ENCODE measurements at regions not wholly inside any gene's neighbourhood (a gene's known extent, or its start where the extent isn't known, plus 50 kb on each side); places are given as distances from the start of the nearest gene placed in this dataset.

DNA sequence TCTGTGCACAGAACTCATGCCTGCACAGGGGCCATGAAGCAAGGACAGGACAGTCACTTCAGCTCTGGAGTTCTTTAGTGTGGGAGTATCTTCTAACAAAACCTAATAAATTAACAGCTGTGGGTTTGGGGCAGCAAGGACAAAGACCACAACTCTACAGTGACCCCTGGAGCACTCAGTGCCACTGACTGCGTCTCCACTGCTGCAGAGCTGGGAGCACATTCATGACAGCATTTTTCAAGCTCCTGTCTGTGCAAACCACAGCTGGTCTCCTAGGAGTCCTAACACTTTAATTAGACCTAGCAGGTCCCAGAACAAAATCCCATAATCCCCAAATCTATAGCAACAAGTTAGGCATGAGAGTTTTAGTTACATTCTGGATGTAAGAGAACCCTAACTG, 76.5 kb downstream of the RTL9 start:
- Mint-ChIP-seq H3K27me3 (ENCODE audit: insufficient read depth) (peaks cover 27% of the 10 kb centered on the region), H3K27ac (no peak overlapping the region), H3K4me3 (no peak overlapping the region), H3K9me3 (no peaks in the 10 kb centered on the region), H3K4me1 (ENCODE audit: low read depth) (peaks cover 5% of the 10 kb centered on the region), H3K36me3 (ENCODE audit: low read depth) (no peaks in the 10 kb centered on the region)
- TF ChIP-seq, protein P1, sequence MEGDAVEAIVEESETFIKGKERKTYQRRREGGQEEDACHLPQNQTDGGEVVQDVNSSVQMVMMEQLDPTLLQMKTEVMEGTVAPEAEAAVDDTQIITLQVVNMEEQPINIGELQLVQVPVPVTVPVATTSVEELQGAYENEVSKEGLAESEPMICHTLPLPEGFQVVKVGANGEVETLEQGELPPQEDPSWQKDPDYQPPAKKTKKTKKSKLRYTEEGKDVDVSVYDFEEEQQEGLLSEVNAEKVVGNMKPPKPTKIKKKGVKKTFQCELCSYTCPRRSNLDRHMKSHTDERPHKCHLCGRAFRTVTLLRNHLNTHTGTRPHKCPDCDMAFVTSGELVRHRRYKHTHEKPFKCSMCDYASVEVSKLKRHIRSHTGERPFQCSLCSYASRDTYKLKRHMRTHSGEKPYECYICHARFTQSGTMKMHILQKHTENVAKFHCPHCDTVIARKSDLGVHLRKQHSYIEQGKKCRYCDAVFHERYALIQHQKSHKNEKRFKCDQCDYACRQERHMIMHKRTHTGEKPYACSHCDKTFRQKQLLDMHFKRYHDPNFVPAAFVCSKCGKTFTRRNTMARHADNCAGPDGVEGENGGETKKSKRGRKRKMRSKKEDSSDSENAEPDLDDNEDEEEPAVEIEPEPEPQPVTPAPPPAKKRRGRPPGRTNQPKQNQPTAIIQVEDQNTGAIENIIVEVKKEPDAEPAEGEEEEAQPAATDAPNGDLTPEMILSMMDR (IDR thresholded peaks at IDR 0.05), result no peak
- no peak for DNase-seq

DNA sequence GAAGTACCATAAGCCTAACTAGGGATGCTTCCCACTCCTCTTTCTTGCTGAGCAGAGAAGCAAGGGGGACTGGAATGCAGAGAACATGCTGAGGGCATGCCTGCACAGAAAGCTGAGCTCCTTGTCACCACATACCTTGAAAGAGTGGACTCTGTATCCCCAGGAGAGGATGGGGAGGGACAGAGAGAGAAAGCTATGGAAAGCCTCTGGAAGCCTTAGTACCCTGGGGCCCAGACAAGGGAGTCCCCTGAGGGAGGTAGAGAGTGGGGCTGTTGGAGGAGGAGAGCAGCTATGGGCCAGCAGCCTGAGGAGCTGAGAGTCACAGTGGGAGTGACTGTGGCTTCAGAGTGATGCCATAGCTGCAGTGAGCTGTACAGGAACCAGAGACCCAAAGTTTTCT, 77.9 kb downstream of the RTL9 start:
- H3K36me3 Mint-ChIP-seq (ENCODE audit: low read depth), result no peaks in the 10 kb centered on the region
- H3K9me3 Mint-ChIP-seq, result no peaks in the 10 kb centered on the region
- no peak overlapping the region for H3K27ac Mint-ChIP-seq
- H3K4me1 Mint-ChIP-seq (ENCODE audit: low read depth), result peaks cover 5% of the 10 kb centered on the region
- no peak for DNase-seq
- H3K4me3 Mint-ChIP-seq, result no peak overlapping the region
- TF ChIP-seq, protein P1 (IDR thresholded peaks at IDR 0.05), result no peak
- H3K27me3 Mint-ChIP-seq (ENCODE audit: insufficient read depth), result peaks cover 28% of the 10 kb centered on the region

DNA sequence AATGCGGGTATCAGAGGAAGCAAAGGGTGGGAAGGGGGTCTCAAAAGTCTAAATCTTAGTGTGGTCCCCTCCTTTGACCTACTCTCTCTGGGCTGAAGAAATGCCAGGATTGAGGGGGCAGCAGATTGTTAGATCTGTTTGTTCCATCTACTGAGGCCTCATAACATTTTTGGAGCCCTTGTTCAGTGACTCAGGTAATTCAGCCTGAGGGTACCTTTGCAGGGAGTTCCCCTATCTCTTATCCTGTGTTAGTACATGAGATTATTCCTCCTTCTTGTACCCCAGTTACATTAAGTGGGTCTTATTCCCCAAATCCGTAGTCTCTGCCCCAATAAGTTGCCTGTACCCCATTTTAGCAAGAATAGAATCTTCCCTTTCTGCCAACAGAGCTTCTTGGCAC, 79.0 kb downstream of the RTL9 start:
- Mint-ChIP-seq H3K4me3 (no peak overlapping the region), H3K9me3 (no peaks in the 10 kb centered on the region), H3K27me3 (ENCODE audit: insufficient read depth) (peaks cover 29% of the 10 kb centered on the region), H3K4me1 (ENCODE audit: low read depth) (peaks cover 5% of the 10 kb centered on the region), H3K27ac (no peak overlapping the region), H3K36me3 (ENCODE audit: low read depth) (no peaks in the 10 kb centered on the region)
- no peak for DNase-seq
- TF ChIP-seq, protein P1 (IDR thresholded peaks at IDR 0.05), result no peak

DNA sequence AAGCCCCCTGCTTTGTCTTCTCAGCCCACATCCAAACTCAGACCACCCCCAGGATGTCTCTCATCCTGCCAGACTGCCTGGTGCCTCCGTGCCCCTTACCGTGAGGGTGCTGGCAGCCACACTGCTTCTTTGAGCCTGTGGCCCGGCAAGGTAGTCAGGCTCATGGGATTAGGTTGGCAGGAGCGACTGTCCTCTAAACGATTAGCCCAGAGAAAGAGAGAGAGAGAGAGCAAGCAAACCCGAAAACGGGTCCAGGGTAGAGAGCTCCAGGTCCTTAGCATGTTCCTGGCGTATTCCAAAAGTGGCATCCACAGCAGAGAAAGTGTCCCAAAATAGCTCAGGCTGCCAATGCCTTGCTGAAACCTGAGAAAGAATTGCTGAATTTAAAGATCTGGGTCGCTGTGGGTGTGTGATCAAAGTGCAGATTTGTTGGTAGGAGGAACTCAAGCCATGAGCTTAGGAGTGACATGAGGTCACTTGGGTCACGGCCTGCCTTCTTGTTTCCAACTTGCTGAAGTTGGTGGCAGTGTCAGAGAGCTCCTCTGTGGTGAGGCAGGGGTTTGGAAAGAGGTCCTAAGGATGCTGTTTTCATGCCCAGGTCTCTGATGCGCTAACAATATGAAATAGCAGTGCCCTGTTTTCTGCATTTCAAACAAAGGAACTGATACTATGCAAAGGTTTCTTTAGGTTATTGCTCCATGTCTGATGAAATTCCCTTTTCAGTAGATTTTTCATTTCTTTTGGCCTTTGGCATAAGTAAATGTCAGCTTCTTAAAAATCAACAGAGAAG, 81.6 kb downstream of the RTL9 start:
- Mint-ChIP-seq H3K9me3 (no peaks in the 10 kb centered on the region), H3K4me3 (no peak overlapping the region), H3K4me1 (ENCODE audit: low read depth) (peaks cover 5% of the 10 kb centered on the region), H3K27me3 (ENCODE audit: insufficient read depth) (peaks cover 26% of the 10 kb centered on the region), H3K27ac (no peak overlapping the region), H3K36me3 (ENCODE audit: low read depth) (no peaks in the 10 kb centered on the region)
- TF ChIP-seq, protein P1 (IDR thresholded peaks at IDR 0.05), result no peak
- DNase-seq, result no peak

DNA sequence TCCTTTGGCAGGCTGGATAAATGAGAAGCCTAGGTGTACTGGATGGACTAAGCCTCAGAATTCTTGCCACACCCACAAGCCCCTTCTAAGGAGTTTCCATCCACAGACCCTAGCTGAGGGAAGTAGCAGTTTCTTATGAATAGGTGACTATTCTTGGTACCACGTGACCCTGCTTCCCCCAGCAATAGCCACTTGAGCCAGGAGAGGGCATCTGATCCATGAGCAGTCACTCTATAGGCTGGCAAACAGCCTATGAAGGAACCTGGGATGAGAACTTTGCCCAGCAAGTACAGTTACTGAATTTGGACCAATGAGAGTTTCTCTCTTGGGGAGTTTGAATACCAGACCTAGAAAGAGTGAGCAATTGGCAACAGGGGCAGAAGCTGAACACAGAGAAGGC, 84.0 kb downstream of the RTL9 start:
- H3K4me1 Mint-ChIP-seq (ENCODE audit: low read depth), result no peaks in the 10 kb centered on the region
- peaks cover 21% of the 10 kb centered on the region for H3K27me3 Mint-ChIP-seq (ENCODE audit: insufficient read depth)
- H3K4me3 Mint-ChIP-seq, result no peak overlapping the region
- DNase-seq, result peak; percentile 33
- H3K36me3 Mint-ChIP-seq (ENCODE audit: low read depth), result no peaks in the 10 kb centered on the region
- TF ChIP-seq, protein P1 (IDR thresholded peaks at IDR 0.05), result peak; percentile 58
- H3K27ac Mint-ChIP-seq, result no peak overlapping the region
- no peaks in the 10 kb centered on the region for H3K9me3 Mint-ChIP-seq
